ENCODE measurements at regions not wholly inside any gene's neighbourhood (a gene's known extent, or its start where the extent isn't known, plus 50 kb on each side); places are given as distances from the start of the nearest gene placed in this dataset.
"Not testable (repeated sequence)": the region's sequence is repeated elsewhere in the genome, so short reads cannot be mapped to it uniquely, and the experiment has no call there.

GRCh38 chr9:102459828-102460227 is 535.3 kb upstream of the CYLC2 start:
- no peaks in the 10 kb centered on the region for H3K4me1 ChIP-seq
- no peak overlapping the region for H3K4me3 ChIP-seq
- no peaks in the 10 kb centered on the region for H3K36me3 ChIP-seq
- no peaks in the 10 kb centered on the region for H3K9me3 ChIP-seq
- WGBS, result 67% methylated on average over 1 of the region's 1 CpG
- intact Hi-C loops (cut with DNase I), result no loop called here
- H3K27me3 ChIP-seq, result no peaks in the 10 kb centered on the region
- DNase-seq (ENCODE audit: extremely low spot score), result no peak
- H3K27ac ChIP-seq (replicated peaks in 1 of 4), result no peak overlapping the region
- TF ChIP-seq EP300 (IDR thresholded peaks at IDR 0.05) (no peak), POLR2A (IDR thresholded peaks at IDR 0.05; ENCODE audit: low read depth) (no peak), CTCF (IDR thresholded peaks at IDR 0.05) (no peak), POLR2AphosphoS5 (IDR thresholded peaks at IDR 0.05) (no peak)

DNA sequence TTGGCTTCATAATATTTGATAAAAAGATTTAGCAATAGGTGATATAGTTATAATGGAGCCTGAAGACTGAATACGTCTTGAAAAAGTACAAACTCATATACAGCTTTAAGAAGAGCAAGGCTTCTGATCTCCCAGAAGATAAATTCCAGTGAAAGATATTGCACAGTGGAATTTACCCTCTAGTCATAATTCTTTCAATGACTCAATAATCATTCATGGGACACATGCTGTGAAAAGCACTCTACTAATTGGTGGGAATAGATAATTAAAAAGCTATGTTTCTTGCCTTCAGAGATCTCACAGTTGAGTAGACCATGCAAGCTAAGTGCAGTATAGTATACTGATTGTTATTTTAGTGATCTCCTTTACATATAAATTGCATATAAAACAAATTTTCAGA is 538.6 kb upstream of the CYLC2 start:
- WGBS, result 86% methylated on average over 1 of the region's 1 CpG
- intact Hi-C loops (cut with DNase I), result no loop called here
- no peak for TF ChIP-seq EP300 (IDR thresholded peaks at IDR 0.05)
- no peak for TF ChIP-seq POLR2AphosphoS5 (IDR thresholded peaks at IDR 0.05)
- TF ChIP-seq CTCF (IDR thresholded peaks at IDR 0.05), result no peak
- TF ChIP-seq POLR2A (IDR thresholded peaks at IDR 0.05; ENCODE audit: low read depth), result no peak
- Histone ChIP-seq H3K4me1 (no peaks in the 10 kb centered on the region), H3K36me3 (no peaks in the 10 kb centered on the region), H3K4me3 (no peak overlapping the region), H3K9me3 (no peaks in the 10 kb centered on the region), H3K27me3 (no peaks in the 10 kb centered on the region), H3K27ac (replicated peaks in 1 of 4) (no peak overlapping the region)
- no peak for DNase-seq (ENCODE audit: extremely low spot score)

- no peak for TF ChIP-seq EP300 (IDR thresholded peaks at IDR 0.05)
- TF ChIP-seq POLR2A (IDR thresholded peaks at IDR 0.05; ENCODE audit: low read depth), result no peak
- no peak for TF ChIP-seq POLR2AphosphoS5 (IDR thresholded peaks at IDR 0.05)
- TF ChIP-seq CTCF (IDR thresholded peaks at IDR 0.05), result no peak
- intact Hi-C loops (cut with DNase I), result no loop called here
- 66% methylated on average over 1 of the region's 1 CpG for WGBS
- Histone ChIP-seq H3K4me1 (no peaks in the 10 kb centered on the region), H3K9me3 (peaks cover 0 to 8% (median 3%) of the 10 kb centered on the region in 4 donors), H3K4me3 (no peak overlapping the region), H3K27me3 (no peaks in the 10 kb centered on the region), H3K27ac (replicated peaks in 1 of 4) (no peak overlapping the region), H3K36me3 (no peaks in the 10 kb centered on the region)
- DNase-seq (ENCODE audit: extremely low spot score), result no peak
These were observed 549.2 kb upstream of the CYLC2 start for GRCh38 chr9:102445906-102446305.

DNA sequence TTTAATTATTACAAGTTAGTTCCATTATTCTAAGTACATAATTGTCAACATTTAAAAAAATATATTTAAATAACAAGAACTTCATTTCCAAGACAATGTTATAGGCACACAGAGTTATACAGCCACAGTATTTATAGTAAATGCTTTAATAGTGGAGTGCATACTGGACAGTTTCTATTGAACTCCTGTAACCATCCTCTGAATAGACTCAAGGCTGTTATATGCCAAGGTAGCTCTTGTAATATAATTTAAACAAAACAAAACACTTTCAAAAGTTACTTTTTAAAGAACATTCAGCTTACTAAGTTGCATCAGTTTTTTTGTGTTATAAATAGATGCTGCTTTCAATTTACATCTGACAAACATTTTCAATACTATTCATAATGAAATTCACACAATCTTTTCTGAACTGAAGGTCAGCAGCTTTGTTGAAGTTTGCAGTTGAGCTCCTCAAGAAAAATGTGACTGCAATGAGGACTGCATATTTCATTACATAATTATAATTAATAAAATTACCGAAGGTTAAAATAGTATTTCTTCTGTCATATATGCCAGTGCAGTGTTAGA is 549.9 kb upstream of the CYLC2 start:
- TF ChIP-seq POLR2A (IDR thresholded peaks at IDR 0.05; ENCODE audit: low read depth), result no peak
- TF ChIP-seq EP300 (IDR thresholded peaks at IDR 0.05), result no peak
- TF ChIP-seq POLR2AphosphoS5 (IDR thresholded peaks at IDR 0.05), result no peak
- TF ChIP-seq CTCF (IDR thresholded peaks at IDR 0.05), result no peak
- H3K27ac ChIP-seq (replicated peaks in 1 of 4), result no peak overlapping the region
- peaks cover 0 to 8% (median 3%) of the 10 kb centered on the region in 4 donors for H3K9me3 ChIP-seq
- intact Hi-C loops (cut with DNase I), result no loop called here
- H3K27me3 ChIP-seq, result no peaks in the 10 kb centered on the region
- no peak for DNase-seq (ENCODE audit: extremely low spot score)
- no peaks in the 10 kb centered on the region for H3K36me3 ChIP-seq
- no peaks in the 10 kb centered on the region for H3K4me1 ChIP-seq
- 91% methylated on average over 1 of the region's 1 CpG for WGBS
- H3K4me3 ChIP-seq, result no peak overlapping the region

GRCh38 chr9:102439583-102439982 is 555.5 kb upstream of the CYLC2 start:
- TF ChIP-seq POLR2AphosphoS5 (IDR thresholded peaks at IDR 0.05), result no peak
- no peak for DNase-seq (ENCODE audit: extremely low spot score)
- intact Hi-C loops (cut with DNase I), result no loop called here

DNA sequence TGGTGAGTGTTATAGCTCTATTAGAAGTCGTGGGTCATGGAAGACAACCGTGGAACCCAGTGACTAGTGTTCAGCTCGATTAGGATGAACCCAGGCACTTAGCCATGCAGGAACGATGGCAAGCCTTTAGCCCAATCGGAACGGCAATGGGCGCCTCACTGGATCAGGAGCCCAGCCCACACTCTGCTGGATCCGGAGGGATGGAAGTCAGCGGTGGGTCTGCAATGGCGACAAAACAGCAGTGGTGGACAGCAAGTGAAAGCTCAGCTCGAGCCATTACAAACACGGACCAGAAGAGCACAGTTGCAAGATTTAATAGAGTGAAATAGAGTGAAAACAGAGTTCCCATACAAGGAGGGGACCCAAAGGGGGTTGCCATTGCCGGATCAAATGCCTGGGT is 558.5 kb upstream of the CYLC2 start:
- H3K4me3 ChIP-seq; H3K36me3 ChIP-seq; H3K9me3 ChIP-seq; H3K27me3 ChIP-seq; H3K27ac ChIP-seq (replicated peaks in 1 of 4); DNase-seq (ENCODE audit: extremely low spot score); H3K4me1 ChIP-seq; intact Hi-C loops (cut with DNase I): not testable (repeated sequence)
- WGBS, result 91% methylated on average over 13 of the region's 13 CpGs

More at GRCh38 chr9:102439583-102439982, 555.5 kb upstream of the CYLC2 start:
- Histone ChIP-seq H3K27me3 (no peaks in the 10 kb centered on the region), H3K4me1 (no peaks in the 10 kb centered on the region), H3K9me3 (no peaks in the 10 kb centered on the region), H3K27ac (replicated peaks in 1 of 4) (no peak overlapping the region), H3K36me3 (no peaks in the 10 kb centered on the region), H3K4me3 (no peak overlapping the region)

Data from esophagus muscularis mucosa (tissue), 4 donors.